BE2C (cell line): ENCODE measurements at regions not wholly inside any gene's neighbourhood (a gene's known extent, or its start where the extent isn't known, plus 50 kb on each side); places are given as distances from the start of the nearest gene placed in this dataset.

Experiments
- DNase-seq: peaks from one replicate; pipeline ENCODE4 v3.0.0-alpha.2; 2020
- H3K27me3 ChIP-seq: fragments of 250-450 bp; sonication (Bioruptor Pico); 2 replicates; pipeline ENCODE4 v1.5.1; 2020; ENCODE audit warnings: mild to moderate bottlenecking
- H3K36me3 ChIP-seq: fragments of 250-450 bp; sonication (Bioruptor Pico); 2 replicates; pipeline ENCODE4 v1.5.1; 2020; ENCODE audit warnings: mild to moderate bottlenecking
- H3K4me1 ChIP-seq: fragments of 250-450 bp; sonication (Bioruptor Pico); 2 replicates; pipeline ENCODE4 v1.5.1; 2020
- H3K4me3 ChIP-seq: 2 replicates; pipeline ENCODE4 v1.5.1; 2011; ENCODE audit warnings: low read depth, low read length
- H3K9me3 ChIP-seq: fragments of 250-450 bp; sonication (Bioruptor Pico); 2 replicates; pipeline ENCODE4 v1.5.1; 2020
- CTCF ChIP-seq: IDR thresholded peaks from 2 replicates; pipeline ENCODE4 v1.5.1; 2012; ENCODE audit warnings: mild to moderate bottlenecking, low read depth, low read length

GRCh38 chr15:26075770-26076169 is 212.6 kb upstream of the ATP10A start:
- no peaks in the 10 kb centered on the region for H3K4me1 ChIP-seq
- H3K36me3 ChIP-seq, result no peaks in the 10 kb centered on the region
- H3K4me3 ChIP-seq, result no peak overlapping the region
- DNase-seq, result no peak
- H3K27me3 ChIP-seq, result no peaks in the 10 kb centered on the region
- TF ChIP-seq CTCF, result no peak
- no peaks in the 10 kb centered on the region for H3K9me3 ChIP-seq

DNA sequence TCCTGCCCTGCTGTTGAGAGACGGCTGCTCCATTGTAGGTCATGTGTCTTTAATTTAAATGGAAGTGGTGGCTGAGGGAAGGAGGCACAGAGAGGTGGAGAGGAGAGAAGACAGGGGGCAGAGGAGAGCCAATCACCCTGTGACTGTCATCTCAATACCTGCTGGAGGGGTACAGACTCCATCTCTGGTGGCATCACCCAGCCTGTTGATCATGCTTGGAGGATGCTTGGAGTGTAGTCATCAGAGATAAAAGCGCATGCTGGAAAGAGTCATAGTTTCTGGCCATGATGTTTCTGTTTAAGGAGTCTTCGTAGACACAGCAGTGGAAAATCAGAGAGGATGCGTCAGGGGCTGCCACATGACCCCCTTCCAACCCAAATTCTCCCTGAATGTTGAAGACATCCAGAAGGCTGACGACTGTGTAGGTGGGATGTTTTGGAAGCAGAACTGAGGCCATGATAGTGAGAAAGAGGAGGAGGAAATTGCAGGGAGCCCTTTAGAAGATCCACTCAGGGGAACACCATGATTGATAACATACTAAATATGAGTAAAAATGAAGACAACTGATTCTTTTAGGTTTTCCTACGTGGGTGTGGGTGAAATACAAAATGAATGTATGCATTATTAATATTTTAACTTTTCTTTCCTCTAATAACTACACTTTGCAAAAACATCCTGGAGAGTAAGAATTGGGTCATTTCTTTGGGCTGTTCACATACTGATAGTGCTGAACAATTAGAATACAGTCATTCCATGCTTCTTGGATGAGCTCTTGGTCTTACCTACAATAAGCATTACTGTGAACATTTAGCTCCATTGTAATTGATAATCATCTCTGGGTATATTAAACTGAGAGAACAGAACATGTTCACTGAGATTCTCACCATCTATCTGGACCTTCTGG is 210.6 kb upstream of the ATP10A start:
- no peak for TF ChIP-seq CTCF

GRCh38 chr15:26070095-26070532 is 207.0 kb upstream of the ATP10A start:
- no peaks in the 10 kb centered on the region for H3K36me3 ChIP-seq
- no peak for DNase-seq
- H3K27me3 ChIP-seq, result no peaks in the 10 kb centered on the region
- no peak overlapping the region for H3K4me3 ChIP-seq
- no peaks in the 10 kb centered on the region for H3K9me3 ChIP-seq
- no peak for TF ChIP-seq CTCF
- H3K4me1 ChIP-seq, result no peaks in the 10 kb centered on the region

More for the DNA sequence above, 210.6 kb upstream of the ATP10A start:
- Histone ChIP-seq H3K36me3 (no peaks in the 10 kb centered on the region), H3K4me3 (no peak overlapping the region), H3K9me3 (no peaks in the 10 kb centered on the region), H3K4me1 (no peaks in the 10 kb centered on the region), H3K27me3 (no peaks in the 10 kb centered on the region)
- DNase-seq, result no peak

GRCh38 chr15:26069231-26069641 is 206.1 kb upstream of the ATP10A start:
- H3K36me3 ChIP-seq, result no peaks in the 10 kb centered on the region
- no peak for DNase-seq
- H3K4me1 ChIP-seq, result no peaks in the 10 kb centered on the region
- no peak for TF ChIP-seq CTCF
- no peak overlapping the region for H3K4me3 ChIP-seq
- H3K9me3 ChIP-seq, result no peaks in the 10 kb centered on the region
- H3K27me3 ChIP-seq, result no peaks in the 10 kb centered on the region

DNA sequence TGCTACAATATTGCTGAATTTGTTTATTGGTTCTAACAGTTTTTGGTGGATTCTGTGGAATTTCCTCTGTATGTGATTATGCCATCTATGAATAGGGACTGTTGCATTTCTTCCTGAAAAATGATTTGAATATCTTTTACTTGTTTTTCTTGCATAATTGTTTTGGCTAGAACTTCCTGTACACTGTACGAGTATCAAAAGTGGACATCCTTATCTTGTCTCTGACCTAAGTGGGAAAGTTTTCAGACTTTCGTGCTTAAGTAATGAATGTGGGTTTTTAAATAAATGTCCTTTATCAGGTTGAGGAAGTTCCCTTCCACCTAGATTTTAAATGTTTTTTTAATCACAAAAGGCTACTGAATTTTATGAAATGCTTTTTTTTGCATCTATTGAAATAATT is 203.8 kb upstream of the ATP10A start:
- TF ChIP-seq CTCF, result no peak
- H3K36me3 ChIP-seq, result no peaks in the 10 kb centered on the region
- no peaks in the 10 kb centered on the region for H3K9me3 ChIP-seq
- no peak overlapping the region for H3K4me3 ChIP-seq
- DNase-seq, result no peak
- no peaks in the 10 kb centered on the region for H3K27me3 ChIP-seq
- H3K4me1 ChIP-seq, result no peaks in the 10 kb centered on the region

- no peak overlapping the region for H3K4me3 ChIP-seq
- H3K4me1 ChIP-seq, result no peaks in the 10 kb centered on the region
- H3K9me3 ChIP-seq, result no peaks in the 10 kb centered on the region
- H3K27me3 ChIP-seq, result no peaks in the 10 kb centered on the region
- DNase-seq, result no peak
- no peak for TF ChIP-seq CTCF
- H3K36me3 ChIP-seq, result no peaks in the 10 kb centered on the region
Measured at GRCh38 chr15:26065723-26066122, 202.6 kb upstream of the ATP10A start.
